Right lobe of liver (tissue), 6 donors: ENCODE measurements at regions not wholly inside any gene's neighbourhood (a gene's known extent, or its start where the extent isn't known, plus 50 kb on each side); places are given as distances from the start of the nearest gene placed in this dataset.
"Not testable (repeated sequence)": the region's sequence is repeated elsewhere in the genome, so short reads cannot be mapped to it uniquely, and the experiment has no call there.

Experiments
- ATAC-seq, 4 donors: fragments of 200-7000 bp; cut with Tn5 transposase; one replicate each; pipeline ENCODE4 v1.9.1; 2020; ENCODE audit warnings: mild to moderate bottlenecking in 4 of 4, moderate library complexity in 4 of 4
- DNase-seq, 3 donors: peaks; one replicate each; pipeline ENCODE4 v3.0.0-alpha.2; 2020
- H3K27ac ChIP-seq, 3 donors: fragments of 200-600 bp; one replicate each; pipeline ENCODE4 v1.8.0; 2022
- H3K27me3 ChIP-seq, 2 donors: fragments of 200-600 bp; one replicate each; pipeline ENCODE4 v1.8.0; 2022
- H3K36me3 ChIP-seq, 4 donors: fragments of 200-600 bp; sonication (generic) in 1 of 4; one replicate each; pipeline versions ENCODE4 v1.5.1 to v1.8.0; 2017 to 2022; ENCODE audit warnings: control low read depth in 1 of 4
- H3K4me1 ChIP-seq, 4 donors: fragments of 200-600 bp; sonication (generic) in 1 of 4; one replicate each; pipeline versions ENCODE4 v1.5.1 to v1.8.0; 2017 to 2022; ENCODE audit warnings: control low read depth in 1 of 4
- H3K4me3 ChIP-seq, 3 donors: fragments of 200-600 bp; one replicate each; pipeline ENCODE4 v1.8.0; 2022
- H3K9me3 ChIP-seq, 4 donors: fragments of 200-600 bp; sonication (generic) in 1 of 4; one replicate each; pipeline versions ENCODE4 v1.5.1 to v1.8.0; 2017 to 2022; ENCODE audit warnings: control low read depth in 1 of 4
- CTCF ChIP-seq, 4 donors: fragments of 200-600 bp in 3 of 4; fragments of 450-650 bp in 1 of 4; IDR thresholded peaks; one replicate each; pipeline versions ENCODE4 v1.5.1 to v1.8.0; 2016 to 2022; ENCODE audit warnings: antibody characterized with exemption in 4 of 4, mild to moderate bottlenecking in 2 of 4
- POLR2A ChIP-seq: fragments of 450-650 bp; IDR thresholded peaks from one replicate; pipeline ENCODE4 v1.6.1; 2017; ENCODE audit warnings: antibody characterized with exemption, mild to moderate bottlenecking
- WGBS: methylation state at CpG from one replicate; pipeline ENCODE4 v1.1.6; 2018; ENCODE audit warnings: low coverage, low lambda C conversion rate; ENCODE audit not compliant: insufficient coverage; ENCODE audit errors: missing lambda C conversion rate; 5-methylcytosine and 5-hydroxymethylcytosine counted together
- intact Hi-C, 2 donors: fragments of 100-400 bp; cut with DNase I; formaldehyde crosslinking; loops; one replicate each; pipeline versions ENCODE4 v1.11.2 to v1.14.1; 2022
- donor health status: DM: no; HTN: yes; CAD: no.
- donor health status: DM: no; HTN: no; CAD: no.
- donor health status: DM: no; HTN: no; CAD: no.
- donor health status: DM: no; HTN: yes; CAD: no.
- donor health status: DM: no; HTN: yes; CAD: no.

DNA sequence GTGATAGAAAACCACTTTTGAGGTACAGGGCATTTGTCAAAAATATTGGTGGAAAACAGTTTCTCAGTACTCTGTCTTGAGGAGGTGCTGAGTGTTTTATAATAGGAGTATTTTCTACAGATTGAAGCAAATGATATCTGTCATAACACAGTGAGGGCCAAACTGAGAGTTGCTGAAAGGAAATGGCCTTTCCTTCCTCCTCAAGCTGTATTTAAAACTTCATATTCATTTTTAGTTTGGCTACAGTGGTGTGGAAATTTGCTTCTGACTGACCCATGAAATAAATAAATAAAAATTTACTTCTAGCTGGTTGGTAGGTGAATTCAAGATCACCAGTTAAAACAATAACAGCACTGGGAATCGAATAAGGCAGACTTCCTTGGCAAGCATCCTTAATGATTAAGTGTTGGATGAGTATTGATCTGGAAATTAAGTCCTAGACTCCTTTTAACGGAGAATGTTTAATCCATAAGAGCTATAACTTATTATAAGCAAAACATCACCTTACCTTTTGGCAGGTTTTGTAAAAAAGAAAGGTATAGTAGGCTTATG is 828.6 kb upstream of the CITED2 start:
- Histone ChIP-seq H3K4me3 (no peak overlapping the region), H3K27ac (peak overlapping the region in 1 of 3 donors; percentile 10), H3K27me3 (no peaks in the 10 kb centered on the region), H3K4me1 (no peaks in the 10 kb centered on the region), H3K9me3 (no peaks in the 10 kb centered on the region), H3K36me3 (no peaks in the 10 kb centered on the region)
- 52% methylated on average over 2 of the region's 2 CpGs for whole genome bisulfite sequencing
- peak in 2 of 4 donors; percentile 31 to 35 for ATAC-seq
- intact Hi-C loops: no loop called here
- no peak for DNase-seq
- TF ChIP-seq CTCF (IDR thresholded peaks at IDR 0.05) (no peak), POLR2A (no peak)

DNA sequence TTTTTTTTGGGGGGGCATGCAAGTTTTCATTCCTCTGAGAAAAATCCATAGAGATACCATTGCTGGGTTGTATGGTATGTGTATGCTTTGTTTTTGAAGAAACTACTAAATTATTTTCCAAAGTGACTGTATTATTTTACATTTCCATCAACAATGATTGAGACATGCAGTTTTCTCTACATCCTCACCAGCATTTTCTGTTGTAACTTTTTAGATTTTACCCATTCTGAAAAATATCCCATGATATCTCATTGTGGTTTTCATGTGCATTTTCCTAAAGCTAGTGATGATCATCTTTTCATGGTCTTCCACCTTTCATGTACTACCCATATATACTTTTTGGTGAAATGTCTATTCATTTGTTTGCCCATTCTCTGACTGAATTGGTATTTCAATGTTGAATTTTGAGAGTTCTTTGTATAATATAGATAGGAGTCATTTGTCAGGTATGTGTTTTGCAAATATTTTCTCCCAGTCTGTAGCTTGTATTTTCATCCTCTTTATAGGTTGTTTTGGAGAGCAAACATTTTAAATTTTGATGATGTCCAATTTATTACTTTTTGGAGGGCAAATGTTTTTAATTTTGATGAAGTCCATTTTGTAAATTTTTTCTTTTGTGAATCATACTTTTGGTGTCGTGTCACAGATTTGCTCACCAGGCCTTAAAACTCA is 827.5 kb upstream of the CITED2 start:
- intact Hi-C loops: no loop called here
- ATAC-seq: no peak

DNA sequence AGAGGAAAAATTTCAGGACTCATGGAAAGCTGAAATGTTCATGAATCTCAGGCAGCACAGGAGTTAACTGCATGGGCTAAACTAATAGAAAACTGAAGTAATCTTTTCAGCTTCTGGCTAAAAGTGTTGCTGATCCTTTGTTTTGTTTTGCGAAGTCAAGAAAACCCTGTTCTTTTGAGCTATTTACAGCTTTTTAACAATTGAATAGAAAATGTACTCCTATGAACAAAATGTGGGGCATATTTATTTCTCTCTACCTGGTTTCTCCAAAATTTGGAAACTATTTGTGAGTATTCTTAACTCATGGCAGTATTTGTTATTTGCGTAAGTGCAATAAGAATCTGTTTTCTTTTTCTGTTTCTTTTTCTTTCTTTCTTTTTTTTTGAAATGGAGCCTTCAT is 818.8 kb upstream of the CITED2 start:
- no peak for ATAC-seq
- Histone ChIP-seq H3K4me3 (no peak overlapping the region), H3K27ac (no peak overlapping the region), H3K9me3 (no peaks in the 10 kb centered on the region), H3K27me3 (no peaks in the 10 kb centered on the region), H3K36me3 (no peaks in the 10 kb centered on the region), H3K4me1 (no peaks in the 10 kb centered on the region)
- whole genome bisulfite sequencing: 90% methylated on average over 2 of the region's 2 CpGs
- TF ChIP-seq CTCF (IDR thresholded peaks at IDR 0.05) (no peak), POLR2A (no peak)
- intact Hi-C loops: no loop called here
- DNase-seq: no peak

More for the DNA sequence above, 827.5 kb upstream of the CITED2 start:
- Histone ChIP-seq H3K27ac (no peak overlapping the region), H3K27me3 (no peaks in the 10 kb centered on the region), H3K9me3 (no peaks in the 10 kb centered on the region), H3K36me3 (no peaks in the 10 kb centered on the region), H3K4me1 (no peaks in the 10 kb centered on the region), H3K4me3 (no peak overlapping the region)
- DNase-seq: no peak
- no peak for TF ChIP-seq CTCF (IDR thresholded peaks at IDR 0.05)
- TF ChIP-seq POLR2A: no peak
- 88% methylated on average over 1 of the region's 1 CpG for WGBS

- Histone ChIP-seq H3K27me3 (no peaks in the 10 kb centered on the region), H3K4me3 (no peak overlapping the region), H3K36me3 (no peaks in the 10 kb centered on the region), H3K4me1 (no peaks in the 10 kb centered on the region), H3K27ac (no peak overlapping the region), H3K9me3 (no peaks in the 10 kb centered on the region)
- intact Hi-C loops: no loop called here
- no peak for ATAC-seq
- TF ChIP-seq POLR2A (no peak), CTCF (IDR thresholded peaks at IDR 0.05) (no peak)
- no peak for DNase-seq
- WGBS: 87% methylated on average over 1 of the region's 1 CpG
Measured at GRCh38 chr6:140192018-140192417, 817.6 kb upstream of the CITED2 start.

GRCh38 chr6:140189263-140189662 is 814.8 kb upstream of the CITED2 start:
- intact Hi-C loops, H3K4me1 ChIP-seq, H3K4me3 ChIP-seq, H3K36me3 ChIP-seq, DNase-seq, H3K27ac ChIP-seq, H3K27me3 ChIP-seq, H3K9me3 ChIP-seq, ATAC-seq: not testable (repeated sequence)
- WGBS: 71% methylated on average over 1 of the region's 1 CpG
